ENCODE measurements at regions not wholly inside any gene's neighbourhood (a gene's known extent, or its start where the extent isn't known, plus 50 kb on each side); places are given as distances from the start of the nearest gene placed in this dataset.

- DNase-seq = no peak
These were observed 950.1 kb upstream of the CTNND2 start for GRCh38 chr5:12854386-12854785.

- no peak for DNase-seq
These were observed 947.5 kb upstream of the CTNND2 start for GRCh38 chr5:12851761-12852160.

- DNase-seq = no peak
These were observed 944.5 kb upstream of the CTNND2 start for GRCh38 chr5:12848709-12849108.

- no peak for DNase-seq
These were observed 941.4 kb upstream of the CTNND2 start for GRCh38 chr5:12845549-12846159.

- no peak for DNase-seq
These were observed 936.7 kb upstream of the CTNND2 start for GRCh38 chr5:12840972-12841371.

GRCh38 chr5:12837592-12837991, 933.3 kb upstream of the CTNND2 start:
- DNase-seq = no peak

GRCh38 chr5:12825163-12825562, 920.9 kb upstream of the CTNND2 start:
- no peak for DNase-seq

- no peak for DNase-seq
These were observed 901.0 kb upstream of the CTNND2 start for GRCh38 chr5:12805165-12805698.

GRCh38 chr5:12799165-12799564, 894.9 kb upstream of the CTNND2 start:
- DNase-seq = no peak

- no peak for DNase-seq
These were observed 891.1 kb upstream of the CTNND2 start for GRCh38 chr5:12795333-12795663.

- DNase-seq = no peak
These were observed 890.5 kb upstream of the CTNND2 start for GRCh38 chr5:12794476-12795332.

GRCh38 chr5:12793373-12793772, 889.1 kb upstream of the CTNND2 start:
- no peak for DNase-seq

GRCh38 chr5:12780536-12780935, 876.3 kb upstream of the CTNND2 start:
- DNase-seq = no peak

GRCh38 chr5:12777342-12777741, 873.1 kb upstream of the CTNND2 start:
- DNase-seq = no peak

GRCh38 chr5:12772276-12772675, 868.0 kb upstream of the CTNND2 start:
- DNase-seq = no peak

GRCh38 chr5:12759377-12759776, 855.1 kb upstream of the CTNND2 start:
- no peak for DNase-seq

- no peak for DNase-seq
These were observed 852.8 kb upstream of the CTNND2 start for GRCh38 chr5:12757035-12757434.

GRCh38 chr5:12745537-12745936, 841.3 kb upstream of the CTNND2 start:
- DNase-seq = no peak

- DNase-seq = no peak
These were observed 839.3 kb upstream of the CTNND2 start for GRCh38 chr5:12743582-12743981.

- DNase-seq = no peak
These were observed 826.1 kb upstream of the CTNND2 start for GRCh38 chr5:12730354-12730753.

- no peak for DNase-seq
These were observed 812.4 kb upstream of the CTNND2 start for GRCh38 chr5:12716664-12717063.

- DNase-seq = no peak
These were observed 803.3 kb upstream of the CTNND2 start for GRCh38 chr5:12707560-12707959.

- DNase-seq = no peak
These were observed 800.7 kb upstream of the CTNND2 start for GRCh38 chr5:12704955-12705354.

GRCh38 chr5:12703254-12703653, 799.0 kb upstream of the CTNND2 start:
- no peak for DNase-seq

GRCh38 chr5:12695651-12696050, 791.4 kb upstream of the CTNND2 start:
- no peak for DNase-seq

Measured in NCI-H2171 (cell line).